Retinal pigment epithelial cell (primary cell): ENCODE measurements at regions not wholly inside any gene's neighbourhood (a gene's known extent, or its start where the extent isn't known, plus 50 kb on each side); places are given as distances from the start of the nearest gene placed in this dataset.

Experiments
- DNase-seq: peaks from one replicate; pipeline ENCODE4 v3.0.0-alpha.2; 2010; ENCODE audit warnings: low read depth
- H3K4me3 ChIP-seq: 2 replicates; pipeline ENCODE4 v1.5.1; 2011; ENCODE audit warnings: mild to moderate bottlenecking, low read length, control low read depth, moderate library complexity
- CTCF ChIP-seq: conservative IDR thresholded peaks from 2 replicates; pipeline ENCODE4 v1.5.1; 2011; ENCODE audit warnings: low read depth, low read length, control low read depth, inconsistent platforms

DNA sequence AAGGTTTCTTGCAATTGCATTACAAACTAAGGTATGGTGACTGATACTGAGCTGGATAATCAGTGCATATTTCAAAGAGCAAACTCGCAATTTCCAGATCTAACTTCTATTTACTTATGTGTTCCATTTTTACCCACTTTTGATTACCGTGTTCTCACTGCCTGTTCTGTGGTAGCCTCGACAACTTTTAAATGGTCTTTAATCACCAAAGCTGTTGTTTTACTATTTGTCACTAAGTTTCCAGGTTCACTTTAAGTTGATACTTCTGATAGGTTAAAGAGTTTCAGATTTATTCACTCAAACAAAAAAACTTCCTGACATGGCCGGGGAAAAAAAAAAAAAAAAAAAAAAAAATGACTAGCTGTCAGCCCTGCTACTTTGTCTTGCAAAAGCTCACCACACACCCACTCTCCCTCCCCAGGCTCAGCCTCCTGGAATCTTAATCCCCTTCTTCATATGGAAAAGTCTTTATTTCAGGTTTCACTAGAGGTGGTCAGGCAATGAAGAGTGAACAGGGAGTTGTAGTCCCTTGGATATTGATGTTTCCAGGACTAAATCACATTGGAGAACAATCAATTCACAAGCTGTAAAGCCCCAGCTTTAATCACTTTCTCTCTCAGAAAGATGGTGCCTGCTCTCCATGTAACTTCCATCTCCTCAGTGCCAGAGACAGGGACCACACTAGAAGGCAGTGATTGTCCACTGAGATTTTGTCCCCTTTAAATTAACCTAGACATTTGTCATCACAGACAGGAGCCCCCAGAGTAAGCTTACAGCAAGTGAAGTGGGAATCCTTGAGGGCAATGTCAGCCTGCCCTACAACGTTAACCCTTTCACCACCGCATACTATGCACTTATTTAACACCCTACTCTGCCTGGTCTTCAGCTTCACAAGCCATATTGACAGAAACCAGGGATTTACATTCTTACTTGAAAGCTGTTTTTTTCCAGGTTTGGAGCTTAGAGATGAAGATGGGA is 749.1 kb upstream of the SORCS1 start:
- DNase-seq = peak; percentile 45
- peak overlapping the region; percentile 65 for H3K4me3 ChIP-seq
- TF ChIP-seq CTCF = no peak

GRCh38 chr10:107901076-107901475 is 736.6 kb upstream of the SORCS1 start:
- no peak overlapping the region for H3K4me3 ChIP-seq
- no peak for DNase-seq
- no peak for TF ChIP-seq CTCF

DNA sequence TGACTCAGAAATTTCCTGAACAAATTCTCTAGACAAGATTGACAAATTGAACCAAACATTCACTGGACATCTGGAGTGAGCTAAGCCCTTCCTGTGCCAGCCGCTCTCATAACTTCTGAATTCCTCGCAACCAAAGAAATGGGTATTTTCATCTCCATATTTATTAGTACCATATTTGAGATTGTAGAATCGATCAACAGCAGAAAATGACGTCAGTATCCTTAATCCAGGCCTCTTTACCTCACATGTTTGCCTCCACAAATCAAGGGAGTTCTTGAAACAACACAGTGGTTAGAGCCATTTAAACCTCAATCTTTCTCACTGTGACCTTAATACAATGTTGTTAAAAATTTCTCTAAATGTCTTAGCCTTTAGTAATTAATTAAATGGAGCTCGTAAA is 735.6 kb upstream of the SORCS1 start:
- DNase-seq = no peak
- no peak for TF ChIP-seq CTCF
- H3K4me3 ChIP-seq = no peak overlapping the region

GRCh38 chr10:107899502-107900062 is 735.1 kb upstream of the SORCS1 start:
- DNase-seq = no peak
- no peak overlapping the region for H3K4me3 ChIP-seq
- no peak for TF ChIP-seq CTCF

DNA sequence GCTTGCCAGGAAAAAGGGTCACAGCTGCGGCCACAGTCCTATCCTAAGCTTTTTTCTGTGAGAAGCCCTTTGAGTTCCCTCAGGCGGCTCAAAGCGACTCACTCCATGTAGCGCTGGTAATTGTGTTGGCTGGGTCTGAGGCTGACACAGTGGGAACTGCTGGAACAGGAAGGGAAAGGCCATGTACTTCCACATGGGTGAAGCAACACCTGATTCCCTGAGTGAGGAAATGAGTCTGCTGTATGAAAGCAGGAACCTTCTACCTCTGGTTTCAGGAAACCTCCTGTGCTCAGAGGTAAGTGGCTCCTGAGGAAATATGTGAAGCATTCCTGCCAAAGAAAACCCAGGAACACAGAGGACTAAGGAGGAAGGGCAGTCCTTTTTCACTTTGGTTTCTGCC is 734.6 kb upstream of the SORCS1 start:
- no peak for DNase-seq
- no peak overlapping the region for H3K4me3 ChIP-seq
- TF ChIP-seq CTCF = no peak

- no peak for TF ChIP-seq CTCF
- no peak for DNase-seq
- no peak overlapping the region for H3K4me3 ChIP-seq
Observed at GRCh38 chr10:107898392-107898791, 733.9 kb upstream of the SORCS1 start.

- no peak for DNase-seq
- TF ChIP-seq CTCF = no peak
- no peak overlapping the region for H3K4me3 ChIP-seq
Observed at GRCh38 chr10:107894516-107894915, 730.0 kb upstream of the SORCS1 start.
